ENCODE measurements at regions not wholly inside any gene's neighbourhood (a gene's known extent, or its start where the extent isn't known, plus 50 kb on each side); places are given as distances from the start of the nearest gene placed in this dataset.

- TF ChIP-seq CTCF (conservative IDR thresholded peaks at IDR 0.05), result no peak
- no peak for TF ChIP-seq EZH2 (IDR thresholded peaks at IDR 0.05; ENCODE audit: low read depth)
Measured at GRCh38 chr5:158641016-158641415, 458.7 kb downstream of the EBF1 start.
